Ovary (tissue), 7 donors: ENCODE measurements at regions not wholly inside any gene's neighbourhood (a gene's known extent, or its start where the extent isn't known, plus 50 kb on each side); places are given as distances from the start of the nearest gene placed in this dataset.
"Not testable (repeated sequence)": the region's sequence is repeated elsewhere in the genome, so short reads cannot be mapped to it uniquely, and the experiment has no call there.

ENCODE experiments used
- DNase-seq, 5 donors: peaks; one replicate each; pipeline ENCODE4 v3.0.0-alpha.2; 2019 to 2020
- H3K27ac ChIP-seq, 2 donors: fragments of 200-600 bp; one replicate each; pipeline versions ENCODE4 v1.5.1 to v1.8.0; 2019 to 2022
- H3K27me3 ChIP-seq: fragments of 200-600 bp; one replicate; pipeline ENCODE4 v1.8.0; 2022
- H3K36me3 ChIP-seq: fragments of 200-600 bp; sonication (generic); one replicate; pipeline ENCODE4 v1.5.1; 2019
- H3K4me1 ChIP-seq: one replicate; pipeline ENCODE4 v1.8.1; 2013; ENCODE audit warnings: mild to moderate bottlenecking, moderate library complexity; ENCODE audit not compliant: insufficient read depth
- H3K4me3 ChIP-seq: fragments of 200-600 bp; sonication (generic); one replicate; pipeline ENCODE4 v1.5.1; 2017
- H3K9me3 ChIP-seq, 2 donors: fragments of 200-600 bp in 1 of 2; sonication (generic) in 1 of 2; one replicate each; pipeline versions ENCODE4 v1.5.1 to v1.8.1; 2013 to 2019; ENCODE audit warnings: mild to moderate bottlenecking in 1 of 2, moderate library complexity in 1 of 2
- EP300 ChIP-seq: sonication (generic); formaldehyde crosslinking; IDR thresholded peaks from one replicate; pipeline ENCODE4 v1.6.1; 2017; ENCODE audit warnings: antibody characterized with exemption
- POLR2A ChIP-seq: fragments of 450-650 bp; IDR thresholded peaks from one replicate; pipeline ENCODE4 v1.6.1; 2017; ENCODE audit warnings: antibody characterized with exemption, mild to moderate bottlenecking, moderate library complexity
- WGBS, 3 donors: extraction: QIAGEN DNeasy Blood & Tissue Kit in 1 of 3; methylation state at CpG; one replicate each; pipeline versions ENCODE4 v1.1.5 to v1.1.7; 2013 to 2017; 5-methylcytosine and 5-hydroxymethylcytosine counted together
- intact Hi-C, 4 donors: fragments of 100-400 bp; cut with DNase I; formaldehyde crosslinking; loops; one replicate each; pipeline versions ENCODE4 v1.11.0 to v1.15.1; 2022 to 2023
- TF ChIP-seq, protein P1 (sequence below), 3 donors: fragments of 450-650 bp in 2 of 3; fragments of 200-600 bp in 1 of 3; IDR thresholded peaks; one replicate each; pipeline versions ENCODE4 v1.5.1 to v1.8.0; 2016 to 2022; ENCODE audit warnings: antibody characterized with exemption in 3 of 3, mild to moderate bottlenecking in 1 of 3
- donor health status: DM: no; HTN: no; CAD: no; lungs with moderate emphysema.
- donor health status: DM: no; HTN: no; CAD: no.
- donor health status: Bipolar disorder and iron deficiency.
- donor health status: DM: no; HTN: no; CAD: no.
- donor health status: DM: yes; HTN: yes; CAD: no.

- Histone ChIP-seq H3K4me1 (no peaks in the 10 kb centered on the region), H3K9me3 (no peaks in the 10 kb centered on the region), H3K4me3 (no peak overlapping the region), H3K27me3 (no peaks in the 10 kb centered on the region), H3K36me3 (no peaks in the 10 kb centered on the region), H3K27ac (no peak overlapping the region)
- TF ChIP-seq POLR2A, result no peak
- TF ChIP-seq, protein P1, sequence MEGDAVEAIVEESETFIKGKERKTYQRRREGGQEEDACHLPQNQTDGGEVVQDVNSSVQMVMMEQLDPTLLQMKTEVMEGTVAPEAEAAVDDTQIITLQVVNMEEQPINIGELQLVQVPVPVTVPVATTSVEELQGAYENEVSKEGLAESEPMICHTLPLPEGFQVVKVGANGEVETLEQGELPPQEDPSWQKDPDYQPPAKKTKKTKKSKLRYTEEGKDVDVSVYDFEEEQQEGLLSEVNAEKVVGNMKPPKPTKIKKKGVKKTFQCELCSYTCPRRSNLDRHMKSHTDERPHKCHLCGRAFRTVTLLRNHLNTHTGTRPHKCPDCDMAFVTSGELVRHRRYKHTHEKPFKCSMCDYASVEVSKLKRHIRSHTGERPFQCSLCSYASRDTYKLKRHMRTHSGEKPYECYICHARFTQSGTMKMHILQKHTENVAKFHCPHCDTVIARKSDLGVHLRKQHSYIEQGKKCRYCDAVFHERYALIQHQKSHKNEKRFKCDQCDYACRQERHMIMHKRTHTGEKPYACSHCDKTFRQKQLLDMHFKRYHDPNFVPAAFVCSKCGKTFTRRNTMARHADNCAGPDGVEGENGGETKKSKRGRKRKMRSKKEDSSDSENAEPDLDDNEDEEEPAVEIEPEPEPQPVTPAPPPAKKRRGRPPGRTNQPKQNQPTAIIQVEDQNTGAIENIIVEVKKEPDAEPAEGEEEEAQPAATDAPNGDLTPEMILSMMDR (IDR thresholded peaks at IDR 0.05), result no peak
- no peak for TF ChIP-seq EP300
- WGBS, 3 donors, result 96 to 99% (median 97%) methylated on average over 2 of the region's 2 CpGs
- intact Hi-C loops, result no loop called here
- no peak for DNase-seq
Measured at GRCh38 chr4:96431094-96431493, 591.2 kb downstream of the PDHA2 start.

GRCh38 chr4:96448315-96448872, 608.5 kb downstream of the PDHA2 start:
- TF ChIP-seq, protein P1 (IDR thresholded peaks at IDR 0.05), result no peak
- TF ChIP-seq POLR2A, result no peak
- TF ChIP-seq EP300, result no peak
- Histone ChIP-seq H3K4me3 (no peak overlapping the region), H3K27me3 (no peaks in the 10 kb centered on the region), H3K4me1 (no peaks in the 10 kb centered on the region), H3K36me3 (no peaks in the 10 kb centered on the region), H3K27ac (no peak overlapping the region), H3K9me3 (no peaks in the 10 kb centered on the region)
- intact Hi-C loops, result no loop called here
- no peak for DNase-seq
- 75 to 83% (median 82%) methylated on average over 3 of the region's 3 CpGs for WGBS, 3 donors

DNA sequence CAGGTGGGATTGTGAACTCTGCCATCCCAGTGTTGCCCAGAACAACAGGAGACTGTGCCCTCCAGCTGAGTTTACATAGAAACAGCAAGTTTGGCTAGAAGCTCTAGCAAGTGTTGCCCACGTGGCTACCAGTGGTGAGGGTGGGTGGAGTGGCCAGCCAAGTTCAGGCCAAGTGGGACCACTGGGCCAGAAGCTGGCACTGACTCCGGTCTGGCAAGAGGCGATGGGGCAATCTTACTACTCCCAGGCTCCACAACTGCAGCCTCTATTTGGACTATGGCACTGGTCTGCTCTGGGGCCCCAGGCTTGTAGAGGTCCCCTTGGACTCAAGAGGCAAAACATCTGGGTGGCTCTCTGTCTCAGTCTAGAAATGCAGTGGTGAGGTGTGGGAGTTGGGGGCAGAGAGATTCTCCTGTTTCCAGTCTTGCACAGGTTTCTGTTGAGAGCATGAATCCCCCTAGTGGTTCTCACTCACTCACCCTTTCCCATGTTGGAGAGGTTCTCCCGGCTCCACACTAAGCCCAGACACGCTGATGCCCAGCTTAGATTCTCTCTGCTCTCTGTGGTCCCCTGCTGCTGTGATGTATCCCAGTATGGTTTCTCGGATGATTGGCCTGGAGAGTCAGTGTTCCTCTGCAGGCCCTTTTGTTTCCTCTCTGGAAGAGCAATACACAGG, 615.3 kb downstream of the PDHA2 start:
- Histone ChIP-seq H3K36me3 (no peaks in the 10 kb centered on the region), H3K4me3 (no peak overlapping the region), H3K9me3 (no peaks in the 10 kb centered on the region), H3K4me1 (no peaks in the 10 kb centered on the region), H3K27ac (no peak overlapping the region), H3K27me3 (no peaks in the 10 kb centered on the region)
- DNase-seq, result no peak
- intact Hi-C loops, result no loop called here
- TF ChIP-seq POLR2A, result no peak
- TF ChIP-seq EP300, result no peak
- TF ChIP-seq, protein P1 (IDR thresholded peaks at IDR 0.05), result no peak
- WGBS, 3 donors, result 86 to 91% (median 86%) methylated on average over 6 of the region's 6 CpGs

- DNase-seq, intact Hi-C loops, H3K36me3 ChIP-seq, H3K27me3 ChIP-seq, H3K4me1 ChIP-seq, H3K9me3 ChIP-seq, H3K4me3 ChIP-seq, H3K27ac ChIP-seq: not testable (repeated sequence)
- 78 to 80% (median 79%) methylated on average over 4 of the region's 4 CpGs for WGBS, 3 donors
Measured at GRCh38 chr4:96458031-96458430, 618.1 kb downstream of the PDHA2 start.

DNA sequence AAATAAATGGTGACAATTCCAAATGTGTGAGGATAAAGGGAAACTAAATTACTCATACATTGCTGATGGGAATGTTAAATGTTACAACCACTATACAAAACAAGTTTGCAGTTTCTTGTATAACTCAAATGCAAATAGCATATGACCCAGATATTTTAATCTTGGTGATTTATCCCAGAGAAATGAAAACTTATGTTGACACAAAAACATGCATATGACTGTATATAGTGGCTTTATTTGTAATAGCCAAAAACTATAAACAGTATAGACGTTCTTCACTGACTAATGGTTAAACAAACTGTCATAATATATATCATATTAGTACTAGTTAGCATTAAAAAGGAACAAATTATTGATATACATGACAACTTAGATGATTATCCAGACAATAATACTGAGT, 619.2 kb downstream of the PDHA2 start:
- no peaks in the 10 kb centered on the region for H3K36me3 ChIP-seq
- intact Hi-C loops, result no loop called here
- no peaks in the 10 kb centered on the region for H3K4me1 ChIP-seq
- no peak for TF ChIP-seq EP300
- H3K4me3 ChIP-seq, result no peak overlapping the region
- 54 to 68% (median 58%) methylated on average over 1 of the region's 1 CpG for WGBS, 3 donors
- H3K27ac ChIP-seq, result no peak overlapping the region
- no peaks in the 10 kb centered on the region for H3K27me3 ChIP-seq
- H3K9me3 ChIP-seq, result no peaks in the 10 kb centered on the region
- DNase-seq, result no peak
